Epidermal melanocyte (primary cell): ENCODE measurements at regions not wholly inside any gene's neighbourhood (a gene's known extent, or its start where the extent isn't known, plus 50 kb on each side); places are given as distances from the start of the nearest gene placed in this dataset.
"Not testable (repeated sequence)": the region's sequence is repeated elsewhere in the genome, so short reads cannot be mapped to it uniquely, and the experiment has no call there.

Experiments
- DNase-seq: peaks from one replicate; pipeline ENCODE4 v3.0.0; 2011; ENCODE audit warnings: low spot score; ENCODE audit not compliant: insufficient read length

GRCh38 chr7:65510187-65510538 is 136.5 kb downstream of the ZNF92 start:
- DNase-seq: not testable (repeated sequence)

DNA sequence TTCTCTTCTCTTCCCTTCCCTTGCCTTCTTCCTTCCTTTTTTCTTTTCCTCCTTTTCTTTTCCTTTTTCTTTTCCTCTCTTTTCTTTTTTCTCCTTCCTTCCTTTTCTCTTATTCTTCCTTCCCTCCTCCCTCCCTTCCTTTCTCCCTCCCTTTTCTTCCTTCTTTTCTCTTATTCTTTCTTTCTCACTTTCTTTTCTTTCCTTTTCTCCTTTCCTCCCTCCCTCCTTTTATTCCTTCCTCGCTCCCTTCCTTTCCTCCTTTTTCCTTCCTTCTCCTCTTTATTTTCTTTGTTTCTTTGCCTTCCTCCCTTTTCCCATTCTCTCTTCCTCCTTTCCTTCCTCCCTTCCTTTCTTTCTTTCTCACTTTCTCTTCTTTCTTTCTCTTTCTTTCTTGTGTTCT is 146.1 kb downstream of the ZNF92 start:
- not testable (repeated sequence) for DNase-seq

DNA sequence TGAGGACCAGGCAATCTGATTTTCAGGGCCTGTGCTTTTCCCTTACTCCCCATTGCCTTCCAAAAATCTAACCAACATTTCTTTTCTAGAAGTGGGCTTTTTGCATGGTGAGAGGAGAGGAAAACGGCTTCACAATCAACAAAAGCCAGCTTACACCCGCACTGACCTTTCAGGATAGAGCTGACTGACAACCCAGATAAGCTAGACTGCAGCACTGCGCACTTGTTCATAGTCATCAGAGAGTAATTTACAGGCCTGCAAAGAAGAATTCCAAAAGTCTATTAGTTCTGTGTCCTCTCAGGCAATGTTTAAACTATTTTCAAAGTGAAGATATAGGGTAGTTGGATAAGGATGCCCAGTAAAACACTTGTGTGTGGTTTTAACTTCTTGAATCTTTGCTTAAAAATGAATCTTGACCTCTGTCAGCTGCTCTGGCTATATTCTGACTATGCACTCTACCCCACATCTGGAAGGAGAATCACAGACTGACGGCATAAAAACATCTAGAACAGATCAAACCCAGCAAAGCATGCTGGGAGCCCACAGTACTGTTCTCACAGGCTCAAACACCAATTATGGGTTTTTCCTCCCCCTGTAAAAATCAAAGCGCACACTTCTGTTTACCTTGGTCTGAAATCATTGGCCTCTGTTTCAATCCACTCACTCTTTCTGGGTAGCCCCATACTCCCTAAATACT is 172.0 kb downstream of the ZNF92 start:
- DNase-seq: not testable (repeated sequence)

GRCh38 chr7:65549589-65550443 is 176.2 kb downstream of the ZNF92 start:
- not testable (repeated sequence) for DNase-seq

- DNase-seq: not testable (repeated sequence)
Observed at GRCh38 chr7:65550444-65550809, 176.8 kb downstream of the ZNF92 start.

- not testable (repeated sequence) for DNase-seq
Observed at GRCh38 chr7:65551042-65551441, 177.4 kb downstream of the ZNF92 start.

GRCh38 chr7:65554553-65555476 is 181.2 kb downstream of the ZNF92 start:
- DNase-seq: not testable (repeated sequence)

DNA sequence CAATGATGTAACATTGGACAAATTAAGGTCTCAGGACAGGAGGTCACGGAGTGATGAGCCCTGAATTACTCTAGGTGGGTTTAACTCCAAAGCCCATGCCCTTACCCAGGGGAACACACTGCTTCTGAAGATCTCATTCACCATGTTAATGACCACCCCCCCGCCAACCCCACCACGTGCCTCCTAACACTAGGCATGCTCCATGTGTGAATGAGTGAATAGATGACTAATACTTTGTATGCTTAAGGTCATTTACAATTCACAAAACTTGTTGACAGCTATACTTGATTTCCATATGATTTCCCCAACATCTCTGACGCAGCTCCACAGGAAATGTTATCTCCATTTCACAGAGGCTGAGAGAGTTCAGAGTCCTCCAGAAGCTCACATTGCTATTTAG is 184.9 kb downstream of the ZNF92 start:
- not testable (repeated sequence) for DNase-seq

- DNase-seq: not testable (repeated sequence)
Observed at GRCh38 chr7:65561786-65562372, 188.2 kb downstream of the ZNF92 start.

DNA sequence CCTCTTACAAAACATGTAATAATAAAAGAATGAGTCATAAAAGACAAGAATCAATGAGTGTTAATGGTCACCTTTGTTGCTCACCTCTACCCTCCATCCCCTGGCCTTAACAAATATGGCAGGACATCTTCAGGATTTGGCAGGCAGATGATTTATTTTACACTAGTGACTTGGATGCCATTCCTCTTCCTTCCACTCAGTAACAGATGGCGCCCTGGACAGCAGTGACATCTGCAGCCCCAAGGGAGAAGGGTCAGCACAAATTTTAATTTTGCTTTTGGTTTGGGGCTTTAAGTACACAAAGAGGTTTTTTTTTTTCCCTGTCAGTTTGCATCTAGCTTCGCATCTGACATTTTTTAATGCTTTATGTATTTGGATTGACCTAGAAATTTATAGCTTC is 188.9 kb downstream of the ZNF92 start:
- DNase-seq: not testable (repeated sequence)

GRCh38 chr7:65563333-65563732 is 189.7 kb downstream of the ZNF92 start:
- DNase-seq: not testable (repeated sequence)

- not testable (repeated sequence) for DNase-seq
Observed at GRCh38 chr7:65568226-65568625, 194.6 kb downstream of the ZNF92 start.

GRCh38 chr7:65570990-65571389 is 197.3 kb downstream of the ZNF92 start:
- DNase-seq: not testable (repeated sequence)

DNA sequence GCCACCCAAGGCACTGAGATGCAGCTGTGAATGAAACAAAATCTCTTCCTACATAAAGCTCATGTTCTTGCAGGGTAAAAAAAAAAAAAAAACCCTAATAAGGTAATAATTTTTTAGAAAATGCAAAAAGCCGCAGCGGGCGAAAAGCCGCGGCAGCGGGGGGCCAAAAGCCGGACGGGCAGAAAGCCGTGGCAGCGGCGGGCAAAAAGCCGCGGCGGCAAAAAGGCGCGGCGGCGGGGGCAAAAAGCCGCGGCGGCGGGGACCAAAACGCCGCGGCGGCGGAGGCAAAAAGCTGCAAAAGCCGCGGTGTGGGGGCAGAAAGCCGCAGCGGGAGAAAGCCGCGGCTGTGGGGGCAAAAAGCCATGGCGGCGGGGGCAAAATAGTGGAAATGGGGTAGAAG is 198.9 kb downstream of the ZNF92 start:
- not testable (repeated sequence) for DNase-seq

- DNase-seq: not testable (repeated sequence)
Observed at GRCh38 chr7:65576370-65576769, 202.7 kb downstream of the ZNF92 start.

DNA sequence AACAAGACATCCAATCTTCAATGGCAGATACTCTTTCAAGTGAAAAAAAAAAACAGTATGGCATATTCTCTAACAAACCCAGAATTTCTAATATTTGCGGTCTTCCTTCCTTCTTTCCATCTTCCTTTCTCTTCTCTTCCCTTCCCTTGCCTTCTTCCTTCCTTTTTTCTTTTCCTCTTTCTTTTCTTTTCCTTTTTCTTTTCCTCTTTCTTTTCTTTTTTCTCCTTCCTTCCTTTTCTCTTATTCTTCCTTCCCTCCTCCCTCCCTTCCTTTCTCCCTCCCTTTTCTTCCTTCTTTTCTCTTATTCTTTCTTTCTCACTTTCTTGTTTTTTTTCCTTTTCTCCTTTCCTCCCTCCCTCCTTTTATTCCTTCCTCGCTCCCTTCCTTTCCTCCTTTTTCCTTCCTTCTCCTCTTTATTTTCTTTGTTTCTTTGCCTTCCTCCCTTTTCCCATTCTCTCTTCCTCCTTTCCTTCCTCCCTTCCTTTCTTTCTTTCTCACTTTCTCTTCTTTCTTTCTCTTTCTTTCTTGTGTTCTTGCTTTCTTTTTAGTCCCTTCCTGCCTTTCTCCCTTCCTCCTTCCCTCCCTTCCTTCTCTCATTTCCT is 209.0 kb downstream of the ZNF92 start:
- not testable (repeated sequence) for DNase-seq

DNA sequence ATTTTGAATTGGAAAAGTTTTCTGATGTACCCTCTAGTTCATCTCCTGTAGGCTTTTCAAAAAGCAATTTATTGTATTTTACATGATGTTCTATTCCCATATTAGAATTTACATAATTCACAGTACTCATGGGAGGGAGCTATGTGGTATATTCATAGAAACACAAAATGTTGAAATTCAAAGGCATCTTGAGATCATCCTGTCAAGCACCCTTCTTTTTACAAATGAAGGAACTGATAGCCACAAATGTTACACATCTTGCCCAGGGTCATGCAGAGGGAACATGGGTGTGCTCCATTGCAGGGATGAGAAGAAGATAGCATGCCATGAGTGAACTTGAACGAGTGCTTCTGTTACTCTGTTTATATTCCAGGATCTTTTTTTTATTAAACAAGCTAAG is 228.8 kb downstream of the ZNF92 start:
- DNase-seq: not testable (repeated sequence)

DNA sequence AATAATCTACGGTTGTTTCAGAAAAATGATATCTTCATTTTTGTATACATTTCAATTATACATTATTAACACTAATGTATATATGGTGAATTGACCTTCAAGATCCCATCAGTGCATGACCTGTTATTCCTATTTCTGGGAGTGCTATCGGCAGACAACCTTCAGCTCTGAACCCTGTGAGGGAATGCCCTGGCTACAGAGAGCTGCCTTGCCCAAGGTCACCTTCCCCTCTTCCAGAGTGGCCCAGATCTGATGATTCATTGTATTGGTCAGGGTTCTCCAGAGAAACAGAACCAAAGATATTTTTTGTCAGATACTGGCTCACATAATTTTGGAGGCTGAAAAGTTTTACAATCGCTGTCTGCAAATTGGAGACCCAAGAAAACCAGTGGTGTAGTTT is 235.5 kb downstream of the ZNF92 start:
- DNase-seq: no peak

- DNase-seq: not testable (repeated sequence)
Observed at GRCh38 chr7:65613644-65614289, 240.1 kb downstream of the ZNF92 start.

GRCh38 chr7:65616111-65616510 is 242.5 kb downstream of the ZNF92 start:
- DNase-seq: not testable (repeated sequence)
